Right atrium auricular region (tissue), 2 donors: ENCODE measurements at regions not wholly inside any gene's neighbourhood (a gene's known extent, or its start where the extent isn't known, plus 50 kb on each side); places are given as distances from the start of the nearest gene placed in this dataset.

Experiments
- DNase-seq: peaks from one replicate; pipeline ENCODE4 v3.0.0-alpha.2; 2019; ENCODE audit warnings: low spot score
- H3K27ac ChIP-seq, 2 donors: fragments of 200-600 bp; sonication (generic); 1 replicate in 1 of 2; 2 replicates in 1 of 2; pipeline ENCODE4 v1.5.1; 2016 to 2019
- H3K27me3 ChIP-seq, 2 donors: fragments of 200-600 bp; sonication (generic); one replicate each; pipeline versions ENCODE4 v1.5.1 to v1.6.0; 2017 to 2019
- H3K36me3 ChIP-seq: fragments of 200-600 bp; sonication (generic); one replicate; pipeline ENCODE4 v1.5.1; 2016
- H3K4me1 ChIP-seq, 2 donors: fragments of 200-600 bp; sonication (generic); one replicate each; pipeline versions ENCODE4 v1.5.1 to v1.6.0; 2017 to 2019
- H3K4me3 ChIP-seq, 2 donors: fragments of 200-600 bp; sonication (generic); 1 replicate in 1 of 2; 2 replicates in 1 of 2; pipeline ENCODE4 v1.5.1; 2017 to 2019; ENCODE audit warnings: mild to moderate bottlenecking in 1 of 2, moderate library complexity in 1 of 2
- H3K9me3 ChIP-seq, 2 donors: fragments of 200-600 bp; sonication (generic); one replicate each; pipeline ENCODE4 v1.5.1; 2019
- CTCF ChIP-seq, 2 donors: fragments of 200-600 bp; sonication (generic); IDR thresholded peaks; one replicate each; pipeline ENCODE4 v1.5.1; 2019; ENCODE audit warnings: antibody characterized with exemption in 2 of 2

- no peak for TF ChIP-seq CTCF (IDR thresholded peaks at IDR 0.05)
- Histone ChIP-seq H3K4me3 (no peak overlapping the region), H3K4me1 (no peaks in the 10 kb centered on the region), H3K27ac (no peak overlapping the region), H3K9me3 (no peaks in the 10 kb centered on the region), H3K27me3 (no peaks in the 10 kb centered on the region), H3K36me3 (no peaks in the 10 kb centered on the region)
- no peak for DNase-seq
Observed at GRCh38 chr12:115835445-115835844, 442.0 kb downstream of the MED13L start.

- Histone ChIP-seq H3K9me3 (no peaks in the 10 kb centered on the region), H3K4me3 (no peak overlapping the region), H3K4me1 (no peaks in the 10 kb centered on the region), H3K27ac (no peak overlapping the region), H3K27me3 (no peaks in the 10 kb centered on the region), H3K36me3 (no peaks in the 10 kb centered on the region)
- TF ChIP-seq CTCF (IDR thresholded peaks at IDR 0.05) = no peak
- DNase-seq = no peak
Observed at GRCh38 chr12:115833704-115834103, 443.8 kb downstream of the MED13L start.

GRCh38 chr12:115830633-115831032 is 446.9 kb downstream of the MED13L start:
- Histone ChIP-seq H3K27ac (no peak overlapping the region), H3K9me3 (peaks cover 0 to 2% of the 10 kb centered on the region in 2 donors)

GRCh38 chr12:115830070-115830469 is 447.4 kb downstream of the MED13L start:
- H3K9me3 ChIP-seq = peaks cover 0 to 7% of the 10 kb centered on the region in 2 donors
- no peaks in the 10 kb centered on the region for H3K36me3 ChIP-seq
- no peak overlapping the region for H3K4me3 ChIP-seq
- TF ChIP-seq CTCF (IDR thresholded peaks at IDR 0.05) = no peak
- no peaks in the 10 kb centered on the region for H3K4me1 ChIP-seq
- no peak overlapping the region for H3K27ac ChIP-seq
- H3K27me3 ChIP-seq = no peaks in the 10 kb centered on the region
- no peak for DNase-seq

More at GRCh38 chr12:115830633-115831032, 446.9 kb downstream of the MED13L start:
- no peaks in the 10 kb centered on the region for H3K36me3 ChIP-seq
- DNase-seq = no peak
- TF ChIP-seq CTCF (IDR thresholded peaks at IDR 0.05) = no peak
- no peaks in the 10 kb centered on the region for H3K27me3 ChIP-seq
- H3K4me3 ChIP-seq = no peak overlapping the region
- no peaks in the 10 kb centered on the region for H3K4me1 ChIP-seq

GRCh38 chr12:115828168-115828567 is 449.3 kb downstream of the MED13L start:
- peaks cover 0 to 12% of the 10 kb centered on the region in 2 donors for H3K9me3 ChIP-seq
- TF ChIP-seq CTCF (IDR thresholded peaks at IDR 0.05) = no peak
- no peaks in the 10 kb centered on the region for H3K36me3 ChIP-seq
- H3K4me3 ChIP-seq = no peak overlapping the region
- no peaks in the 10 kb centered on the region for H3K27me3 ChIP-seq
- DNase-seq = no peak
- H3K4me1 ChIP-seq = no peaks in the 10 kb centered on the region
- no peak overlapping the region for H3K27ac ChIP-seq

GRCh38 chr12:115824936-115825602 is 452.4 kb downstream of the MED13L start:
- H3K27me3 ChIP-seq = no peaks in the 10 kb centered on the region
- H3K4me1 ChIP-seq = no peaks in the 10 kb centered on the region
- H3K4me3 ChIP-seq = no peak overlapping the region
- TF ChIP-seq CTCF (IDR thresholded peaks at IDR 0.05) = no peak
- no peak overlapping the region for H3K27ac ChIP-seq
- no peak for DNase-seq
- peaks cover 0 to 12% of the 10 kb centered on the region in 2 donors for H3K9me3 ChIP-seq
- H3K36me3 ChIP-seq = no peaks in the 10 kb centered on the region
